Spinal cord (tissue), 9 donors: ENCODE measurements at regions not wholly inside any gene's neighbourhood (a gene's known extent, or its start where the extent isn't known, plus 50 kb on each side); places are given as distances from the start of the nearest gene placed in this dataset.
A peak's percentile ranks its signal among the peaks of the same experiment; 100 is the strongest.
"Not testable (repeated sequence)": the region's sequence is repeated elsewhere in the genome, so short reads cannot be mapped to it uniquely, and the experiment has no call there.

Experiments used
- DNase-seq, 6 donors: peaks; one replicate each; pipeline versions ENCODE4 v3.0.0 to v3.0.0-alpha.2; 2013 to 2015; ENCODE audit warnings: low spot score in 6 of 6, low read depth in 4 of 6
- H3K27ac ChIP-seq: one replicate; pipeline ENCODE4 v1.5.1; 2013; ENCODE audit warnings: low read depth, low read length, control low read depth
- H3K27me3 ChIP-seq: one replicate; pipeline ENCODE4 v1.6.1; 2013; ENCODE audit warnings: low read length; ENCODE audit not compliant: control insufficient read depth, insufficient read depth
- H3K36me3 ChIP-seq: one replicate; pipeline ENCODE4 v1.6.1; 2013; ENCODE audit warnings: low read length; ENCODE audit not compliant: control insufficient read depth, insufficient read depth
- H3K4me1 ChIP-seq: one replicate; pipeline ENCODE4 v1.6.1; 2013; ENCODE audit warnings: low read length; ENCODE audit not compliant: control insufficient read depth, insufficient read depth
- H3K4me3 ChIP-seq: one replicate; pipeline ENCODE4 v1.5.1; 2013; ENCODE audit warnings: low read depth, low read length, control low read depth
- H3K9me3 ChIP-seq: one replicate; pipeline ENCODE4 v1.6.1; 2013; ENCODE audit warnings: low read length; ENCODE audit not compliant: control insufficient read depth, insufficient read depth
- WGBS: methylation state at CpG from one replicate; pipeline ENCODE4 v1.1.5; 2013; ENCODE audit warnings: missing lambda C conversion rate; ENCODE audit not compliant: insufficient coverage; 5-methylcytosine and 5-hydroxymethylcytosine counted together
- donor health status: healthy.

DNA sequence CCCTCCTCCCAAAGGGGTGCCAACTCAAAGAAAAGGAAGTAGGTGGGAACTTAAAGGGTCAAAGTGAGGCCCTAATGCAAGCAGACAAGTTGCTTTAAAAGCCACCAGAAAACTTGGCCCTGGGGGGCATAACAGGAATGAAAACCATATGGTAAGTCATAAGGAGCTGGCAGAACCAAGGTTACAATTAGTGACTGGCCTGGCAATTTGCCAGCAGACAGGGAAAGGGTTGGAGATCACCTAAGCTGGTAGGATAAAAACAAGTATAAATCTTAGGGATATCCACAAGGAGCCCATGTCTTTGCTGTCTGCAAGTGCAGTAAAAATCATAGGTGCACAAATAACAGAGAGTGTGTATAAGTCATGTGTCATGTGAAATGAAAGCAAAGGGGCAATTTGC is 256.7 kb upstream of the LRRTM4 start:
- no peaks in the 10 kb centered on the region for H3K9me3 ChIP-seq
- no peak overlapping the region for H3K27ac ChIP-seq
- H3K36me3 ChIP-seq, result no peaks in the 10 kb centered on the region
- no peaks in the 10 kb centered on the region for H3K4me1 ChIP-seq
- H3K4me3 ChIP-seq, result no peak overlapping the region
- DNase-seq, result peak in 1 of 6 donors; percentile 1
- H3K27me3 ChIP-seq, result no peaks in the 10 kb centered on the region

DNA sequence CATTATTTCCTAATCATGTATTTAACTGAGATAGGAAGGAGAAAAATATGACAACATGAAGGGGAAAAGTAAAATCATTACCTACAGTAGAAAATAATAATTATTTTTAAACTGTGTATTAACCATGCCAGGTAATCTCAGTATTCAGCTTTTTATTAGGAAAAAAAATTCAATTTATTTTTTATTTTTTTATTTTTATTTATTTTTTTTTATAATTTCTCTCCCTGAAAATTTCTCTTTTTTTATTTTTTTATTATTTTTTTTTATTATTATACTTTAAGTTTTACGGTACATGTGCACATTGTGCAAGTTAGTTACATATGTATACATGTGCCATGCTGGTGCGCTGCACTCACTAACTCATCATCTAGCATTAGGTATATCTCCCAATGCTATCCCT is 271.3 kb upstream of the LRRTM4 start:
- not testable (repeated sequence) for H3K9me3 ChIP-seq, H3K27ac ChIP-seq, H3K4me1 ChIP-seq, DNase-seq, H3K4me3 ChIP-seq, H3K27me3 ChIP-seq, H3K36me3 ChIP-seq
- WGBS, result no CpG with 5 or more reads among the region's 2 CpGs

- H3K27me3 ChIP-seq, result no peaks in the 10 kb centered on the region
- no peaks in the 10 kb centered on the region for H3K36me3 ChIP-seq
- no peaks in the 10 kb centered on the region for H3K9me3 ChIP-seq
- H3K4me1 ChIP-seq, result no peaks in the 10 kb centered on the region
- no peak overlapping the region for H3K4me3 ChIP-seq
- no peak overlapping the region for H3K27ac ChIP-seq
- no CpG with 5 or more reads among the region's 2 CpGs for WGBS
- DNase-seq, result no peak
Measured at GRCh38 chr2:77796397-77796796, 274.2 kb upstream of the LRRTM4 start.

DNA sequence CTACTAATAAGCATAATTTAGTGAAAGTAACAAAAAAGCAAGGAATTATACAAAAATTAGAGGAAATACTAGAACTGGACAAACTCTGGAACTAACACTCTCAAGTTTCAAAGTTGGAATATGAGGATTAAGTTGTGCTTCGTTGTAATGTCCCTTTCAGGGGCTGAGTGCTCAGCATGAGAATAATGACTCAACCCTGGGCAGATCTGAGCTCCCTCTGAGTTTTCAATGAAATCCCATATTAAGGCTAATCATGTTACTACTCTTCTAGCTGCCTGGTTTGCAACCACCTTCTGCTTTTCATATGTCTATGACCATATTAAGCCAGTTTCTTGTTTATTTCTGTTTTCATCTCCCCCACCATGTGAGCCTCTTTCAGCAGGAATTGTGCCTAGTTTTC is 274.9 kb upstream of the LRRTM4 start:
- Histone ChIP-seq H3K27me3 (no peaks in the 10 kb centered on the region), H3K27ac (no peak overlapping the region), H3K36me3 (no peaks in the 10 kb centered on the region), H3K9me3 (no peaks in the 10 kb centered on the region), H3K4me1 (no peaks in the 10 kb centered on the region), H3K4me3 (no peak overlapping the region)
- no peak for DNase-seq
- WGBS, result no CpG with 5 or more reads among the region's 1 CpG

- no peak overlapping the region for H3K4me3 ChIP-seq
- H3K27me3 ChIP-seq, result no peaks in the 10 kb centered on the region
- H3K36me3 ChIP-seq, result no peaks in the 10 kb centered on the region
- H3K27ac ChIP-seq, result no peak overlapping the region
- H3K9me3 ChIP-seq, result no peaks in the 10 kb centered on the region
- no peak for DNase-seq
- no peaks in the 10 kb centered on the region for H3K4me1 ChIP-seq
Measured at GRCh38 chr2:77800410-77800809, 278.2 kb upstream of the LRRTM4 start.

- no peaks in the 10 kb centered on the region for H3K27me3 ChIP-seq
- WGBS, result 43% methylated on average over 3 of the region's 7 CpGs
- H3K27ac ChIP-seq, result no peak overlapping the region
- no peak for DNase-seq
- H3K9me3 ChIP-seq, result no peaks in the 10 kb centered on the region
- no peaks in the 10 kb centered on the region for H3K4me1 ChIP-seq
- H3K4me3 ChIP-seq, result no peak overlapping the region
- H3K36me3 ChIP-seq, result no peaks in the 10 kb centered on the region
Measured at GRCh38 chr2:77807531-77808215, 285.5 kb upstream of the LRRTM4 start.

GRCh38 chr2:77808599-77808998 is 286.4 kb upstream of the LRRTM4 start:
- no peak overlapping the region for H3K27ac ChIP-seq
- DNase-seq, result no peak
- H3K9me3 ChIP-seq, result no peaks in the 10 kb centered on the region
- no peaks in the 10 kb centered on the region for H3K27me3 ChIP-seq
- H3K4me3 ChIP-seq, result no peak overlapping the region
- 92% methylated on average over 4 of the region's 6 CpGs for WGBS
- no peaks in the 10 kb centered on the region for H3K36me3 ChIP-seq
- no peaks in the 10 kb centered on the region for H3K4me1 ChIP-seq

- Histone ChIP-seq H3K9me3 (no peaks in the 10 kb centered on the region), H3K4me1 (no peaks in the 10 kb centered on the region), H3K27me3 (no peaks in the 10 kb centered on the region), H3K27ac (no peak overlapping the region), H3K36me3 (no peaks in the 10 kb centered on the region), H3K4me3 (no peak overlapping the region)
- no peak for DNase-seq
Measured at GRCh38 chr2:77813599-77813998, 291.4 kb upstream of the LRRTM4 start.

GRCh38 chr2:77816618-77817017 is 294.4 kb upstream of the LRRTM4 start:
- WGBS, result no CpG with 5 or more reads among the region's 1 CpG
- H3K36me3 ChIP-seq, result no peaks in the 10 kb centered on the region
- H3K4me1 ChIP-seq, result no peaks in the 10 kb centered on the region

DNA sequence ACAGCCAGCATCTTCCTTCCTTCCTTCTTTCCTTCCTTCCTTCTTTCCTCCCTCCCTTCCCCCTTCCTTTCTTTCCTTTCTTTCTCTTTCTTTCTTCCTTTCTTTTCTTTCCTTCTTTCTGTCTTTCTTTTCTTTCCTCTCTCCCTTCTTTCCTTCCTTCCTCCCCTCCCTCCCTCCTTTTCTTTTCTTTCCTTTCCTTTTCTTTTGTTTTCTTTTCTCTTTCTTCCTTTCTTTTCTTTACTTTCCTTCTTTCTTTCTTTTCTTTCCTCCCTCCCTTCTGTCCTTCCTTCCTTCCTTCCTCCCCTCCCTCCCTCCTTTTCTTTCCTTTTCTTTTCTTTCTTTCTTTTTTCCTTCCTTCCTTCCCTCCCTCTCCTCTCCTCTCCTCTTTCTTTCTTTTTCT is 296.0 kb upstream of the LRRTM4 start:
- no peak for DNase-seq
- H3K9me3 ChIP-seq, result no peaks in the 10 kb centered on the region
- no peaks in the 10 kb centered on the region for H3K27me3 ChIP-seq
- H3K4me3 ChIP-seq, result no peak overlapping the region
- no peak overlapping the region for H3K27ac ChIP-seq
- no peaks in the 10 kb centered on the region for H3K4me1 ChIP-seq
- H3K36me3 ChIP-seq, result no peaks in the 10 kb centered on the region

More at GRCh38 chr2:77816618-77817017, 294.4 kb upstream of the LRRTM4 start:
- H3K27ac ChIP-seq, result no peak overlapping the region
- DNase-seq, result no peak
- H3K27me3 ChIP-seq, result no peaks in the 10 kb centered on the region
- no peak overlapping the region for H3K4me3 ChIP-seq
- no peaks in the 10 kb centered on the region for H3K9me3 ChIP-seq
